ENCODE measurements at regions not wholly inside any gene's neighbourhood (a gene's known extent, or its start where the extent isn't known, plus 50 kb on each side); places are given as distances from the start of the nearest gene placed in this dataset.
"Not testable (repeated sequence)": the region's sequence is repeated elsewhere in the genome, so short reads cannot be mapped to it uniquely, and the experiment has no call there.

GRCh38 chr15:95152741-95153140, 921.4 kb downstream of the MCTP2 start:
- no peak for TF ChIP-seq EZH2phosphoT487 (IDR thresholded peaks at IDR 0.05; ENCODE audit: low read depth)
- TF ChIP-seq, protein P1, sequence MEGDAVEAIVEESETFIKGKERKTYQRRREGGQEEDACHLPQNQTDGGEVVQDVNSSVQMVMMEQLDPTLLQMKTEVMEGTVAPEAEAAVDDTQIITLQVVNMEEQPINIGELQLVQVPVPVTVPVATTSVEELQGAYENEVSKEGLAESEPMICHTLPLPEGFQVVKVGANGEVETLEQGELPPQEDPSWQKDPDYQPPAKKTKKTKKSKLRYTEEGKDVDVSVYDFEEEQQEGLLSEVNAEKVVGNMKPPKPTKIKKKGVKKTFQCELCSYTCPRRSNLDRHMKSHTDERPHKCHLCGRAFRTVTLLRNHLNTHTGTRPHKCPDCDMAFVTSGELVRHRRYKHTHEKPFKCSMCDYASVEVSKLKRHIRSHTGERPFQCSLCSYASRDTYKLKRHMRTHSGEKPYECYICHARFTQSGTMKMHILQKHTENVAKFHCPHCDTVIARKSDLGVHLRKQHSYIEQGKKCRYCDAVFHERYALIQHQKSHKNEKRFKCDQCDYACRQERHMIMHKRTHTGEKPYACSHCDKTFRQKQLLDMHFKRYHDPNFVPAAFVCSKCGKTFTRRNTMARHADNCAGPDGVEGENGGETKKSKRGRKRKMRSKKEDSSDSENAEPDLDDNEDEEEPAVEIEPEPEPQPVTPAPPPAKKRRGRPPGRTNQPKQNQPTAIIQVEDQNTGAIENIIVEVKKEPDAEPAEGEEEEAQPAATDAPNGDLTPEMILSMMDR (IDR thresholded peaks at IDR 0.05; ENCODE audit: low read depth, low read length), result no peak
- Histone ChIP-seq H3K27me3 (ENCODE audit: low read depth, low read length) (no peaks in the 10 kb centered on the region), H3K9me3 (ENCODE audit: insufficient read depth, low read length) (no peaks in the 10 kb centered on the region), H4K20me1 (ENCODE audit: insufficient read depth, low read length) (no peaks in the 10 kb centered on the region), H3K36me3 (replicated peaks; ENCODE audit: low read depth, low read length) (no peaks in the 10 kb centered on the region), H2AFZ (ENCODE audit: low read depth, low read length) (no peak overlapping the region), H3K4me1 (ENCODE audit: low read length) (no peaks in the 10 kb centered on the region), H3K9ac (ENCODE audit: low read length) (no peak overlapping the region), H3K4me3 (ENCODE audit: low read length) (no peak overlapping the region), H3K27ac (ENCODE audit: low read length) (no peak overlapping the region), H3K79me2 (ENCODE audit: low read length) (no peaks in the 10 kb centered on the region), H3K4me2 (ENCODE audit: low read length) (no peak overlapping the region)

GRCh38 chr15:95153201-95153600, 921.8 kb downstream of the MCTP2 start:
- H3K9me3 ChIP-seq (ENCODE audit: insufficient read depth, low read length); H2AFZ ChIP-seq (ENCODE audit: low read depth, low read length); H3K27me3 ChIP-seq (ENCODE audit: low read depth, low read length); H3K36me3 ChIP-seq (replicated peaks; ENCODE audit: low read depth, low read length); H3K79me2 ChIP-seq (ENCODE audit: low read length); H3K27ac ChIP-seq (ENCODE audit: low read length); H3K4me1 ChIP-seq (ENCODE audit: low read length); H3K9ac ChIP-seq (ENCODE audit: low read length); H3K4me3 ChIP-seq (ENCODE audit: low read length); H4K20me1 ChIP-seq (ENCODE audit: insufficient read depth, low read length); H3K4me2 ChIP-seq (ENCODE audit: low read length): not testable (repeated sequence)

DNA sequence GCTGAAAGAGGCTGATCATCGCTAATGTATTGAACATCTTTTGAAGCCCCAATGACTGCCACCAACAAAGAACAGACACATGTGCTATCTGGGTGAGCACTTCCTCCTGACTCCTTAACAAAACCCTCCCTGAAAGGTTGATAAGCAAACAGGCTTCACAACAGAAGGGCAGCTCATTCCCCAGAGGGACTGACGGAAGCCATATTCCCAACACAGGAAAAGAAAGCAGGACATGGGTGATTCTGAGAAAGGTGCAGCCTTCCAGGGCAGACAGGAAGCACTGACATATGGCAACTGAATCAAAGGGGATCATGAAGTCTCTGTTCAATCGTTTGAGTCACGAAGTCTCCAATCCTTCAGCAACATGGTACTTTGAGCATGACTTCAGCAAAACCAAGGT, 929.0 kb downstream of the MCTP2 start:
- Histone ChIP-seq H3K27me3 (ENCODE audit: low read depth, low read length) (no peaks in the 10 kb centered on the region), H3K9me3 (ENCODE audit: insufficient read depth, low read length) (no peaks in the 10 kb centered on the region), H3K4me1 (ENCODE audit: low read length) (no peaks in the 10 kb centered on the region), H4K20me1 (ENCODE audit: insufficient read depth, low read length) (no peaks in the 10 kb centered on the region), H3K4me2 (ENCODE audit: low read length) (no peak overlapping the region), H3K79me2 (ENCODE audit: low read length) (no peaks in the 10 kb centered on the region), H2AFZ (ENCODE audit: low read depth, low read length) (no peak overlapping the region), H3K9ac (ENCODE audit: low read length) (no peak overlapping the region), H3K4me3 (ENCODE audit: low read length) (no peak overlapping the region), H3K36me3 (replicated peaks; ENCODE audit: low read depth, low read length) (no peaks in the 10 kb centered on the region), H3K27ac (ENCODE audit: low read length) (no peak overlapping the region)
- TF ChIP-seq, protein P1 (IDR thresholded peaks at IDR 0.05; ENCODE audit: low read depth, low read length), result no peak
- TF ChIP-seq EZH2phosphoT487 (IDR thresholded peaks at IDR 0.05; ENCODE audit: low read depth), result no peak

GRCh38 chr15:95162069-95162468, 930.7 kb downstream of the MCTP2 start:
- Histone ChIP-seq H3K9ac (ENCODE audit: low read length) (no peak overlapping the region), H2AFZ (ENCODE audit: low read depth, low read length) (no peak overlapping the region), H3K4me3 (ENCODE audit: low read length) (no peak overlapping the region), H3K27me3 (ENCODE audit: low read depth, low read length) (no peaks in the 10 kb centered on the region), H3K4me1 (ENCODE audit: low read length) (no peaks in the 10 kb centered on the region), H4K20me1 (ENCODE audit: insufficient read depth, low read length) (no peaks in the 10 kb centered on the region), H3K79me2 (ENCODE audit: low read length) (no peaks in the 10 kb centered on the region), H3K4me2 (ENCODE audit: low read length) (no peak overlapping the region), H3K36me3 (replicated peaks; ENCODE audit: low read depth, low read length) (no peaks in the 10 kb centered on the region), H3K9me3 (ENCODE audit: insufficient read depth, low read length) (no peaks in the 10 kb centered on the region), H3K27ac (ENCODE audit: low read length) (no peak overlapping the region)
- TF ChIP-seq EZH2phosphoT487 (IDR thresholded peaks at IDR 0.05; ENCODE audit: low read depth), result no peak
- TF ChIP-seq, protein P1 (IDR thresholded peaks at IDR 0.05; ENCODE audit: low read depth, low read length), result no peak

DNA sequence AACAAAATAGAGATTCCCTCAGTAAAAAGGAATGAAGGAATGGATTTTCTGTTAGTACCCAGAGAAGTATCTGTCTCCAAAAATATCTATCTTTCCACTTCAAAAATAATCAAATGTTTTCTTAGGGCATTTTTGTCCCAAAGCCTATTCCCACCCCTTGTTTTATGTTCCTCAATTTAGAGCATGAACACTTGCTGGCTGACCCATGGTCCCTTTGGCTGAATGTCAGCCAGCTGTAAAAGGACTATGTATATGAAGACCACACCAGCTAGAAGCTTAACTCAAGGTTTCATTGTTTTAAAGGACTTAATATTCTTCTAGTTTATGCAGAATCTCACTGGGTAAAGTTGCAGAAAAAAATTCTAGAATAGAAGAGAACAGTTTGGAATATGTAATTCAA, 931.2 kb downstream of the MCTP2 start:
- H3K27ac ChIP-seq (ENCODE audit: low read length), result no peak overlapping the region

More for the DNA sequence above, 931.2 kb downstream of the MCTP2 start:
- no peak overlapping the region for H3K4me2 ChIP-seq (ENCODE audit: low read length)
- H3K4me1 ChIP-seq (ENCODE audit: low read length), result no peaks in the 10 kb centered on the region
- H3K4me3 ChIP-seq (ENCODE audit: low read length), result no peak overlapping the region
- no peaks in the 10 kb centered on the region for H3K79me2 ChIP-seq (ENCODE audit: low read length)
- H4K20me1 ChIP-seq (ENCODE audit: insufficient read depth, low read length), result no peaks in the 10 kb centered on the region
- H3K36me3 ChIP-seq (replicated peaks; ENCODE audit: low read depth, low read length), result no peaks in the 10 kb centered on the region
- no peak overlapping the region for H2AFZ ChIP-seq (ENCODE audit: low read depth, low read length)
- TF ChIP-seq EZH2phosphoT487 (IDR thresholded peaks at IDR 0.05; ENCODE audit: low read depth), result no peak
- TF ChIP-seq, protein P1 (IDR thresholded peaks at IDR 0.05; ENCODE audit: low read depth, low read length), result no peak
- H3K27me3 ChIP-seq (ENCODE audit: low read depth, low read length), result no peaks in the 10 kb centered on the region
- H3K9ac ChIP-seq (ENCODE audit: low read length), result no peak overlapping the region
- H3K9me3 ChIP-seq (ENCODE audit: insufficient read depth, low read length), result no peaks in the 10 kb centered on the region

All from OCI-LY3 (cell line).